ENCODE measurements at regions not wholly inside any gene's neighbourhood (a gene's known extent, or its start where the extent isn't known, plus 50 kb on each side); places are given as distances from the start of the nearest gene placed in this dataset.

DNA sequence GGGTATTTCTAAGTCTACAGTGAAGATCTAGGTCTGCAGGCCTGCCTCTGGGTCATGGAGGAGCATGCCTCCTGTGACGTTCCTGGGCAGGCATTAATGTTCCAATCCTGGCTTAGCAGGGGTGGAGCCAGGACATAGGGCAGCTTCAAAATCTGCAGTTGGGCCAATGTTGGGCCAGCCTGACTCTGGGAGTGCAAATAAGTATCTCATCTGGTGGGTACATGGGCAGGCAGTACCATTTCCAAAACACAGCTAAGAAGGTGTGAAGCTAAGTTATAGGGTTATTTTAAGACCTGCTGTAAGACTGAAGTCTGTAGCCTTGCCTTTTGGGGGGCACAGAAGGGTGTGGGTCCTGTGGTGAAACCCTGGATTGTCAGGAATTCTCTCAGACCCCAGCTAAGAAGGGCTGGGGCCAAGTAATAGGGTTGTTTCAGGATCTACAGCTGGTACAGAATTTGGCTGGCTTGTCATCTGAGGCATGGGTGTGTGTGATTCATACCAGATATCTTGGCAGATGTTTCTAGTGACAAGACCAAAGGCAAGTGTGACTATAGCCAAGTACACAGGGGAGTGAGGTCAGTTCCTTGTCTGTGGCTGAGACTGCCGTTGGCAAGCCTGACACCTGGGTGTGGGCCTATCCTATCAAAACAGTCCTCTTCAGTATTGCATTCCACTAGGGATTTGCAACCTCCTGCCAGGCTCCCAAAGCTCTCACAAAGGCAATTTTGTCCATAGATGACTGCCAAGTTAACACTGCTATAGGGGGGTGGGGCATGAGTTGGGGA is 468.7 kb upstream of the B3GALT2 start:
- TF ChIP-seq, protein P1, sequence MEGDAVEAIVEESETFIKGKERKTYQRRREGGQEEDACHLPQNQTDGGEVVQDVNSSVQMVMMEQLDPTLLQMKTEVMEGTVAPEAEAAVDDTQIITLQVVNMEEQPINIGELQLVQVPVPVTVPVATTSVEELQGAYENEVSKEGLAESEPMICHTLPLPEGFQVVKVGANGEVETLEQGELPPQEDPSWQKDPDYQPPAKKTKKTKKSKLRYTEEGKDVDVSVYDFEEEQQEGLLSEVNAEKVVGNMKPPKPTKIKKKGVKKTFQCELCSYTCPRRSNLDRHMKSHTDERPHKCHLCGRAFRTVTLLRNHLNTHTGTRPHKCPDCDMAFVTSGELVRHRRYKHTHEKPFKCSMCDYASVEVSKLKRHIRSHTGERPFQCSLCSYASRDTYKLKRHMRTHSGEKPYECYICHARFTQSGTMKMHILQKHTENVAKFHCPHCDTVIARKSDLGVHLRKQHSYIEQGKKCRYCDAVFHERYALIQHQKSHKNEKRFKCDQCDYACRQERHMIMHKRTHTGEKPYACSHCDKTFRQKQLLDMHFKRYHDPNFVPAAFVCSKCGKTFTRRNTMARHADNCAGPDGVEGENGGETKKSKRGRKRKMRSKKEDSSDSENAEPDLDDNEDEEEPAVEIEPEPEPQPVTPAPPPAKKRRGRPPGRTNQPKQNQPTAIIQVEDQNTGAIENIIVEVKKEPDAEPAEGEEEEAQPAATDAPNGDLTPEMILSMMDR (IDR thresholded peaks at IDR 0.05; ENCODE audit: insufficient read depth, low read depth, low read length, missing control alignments) = no peak
- no peak overlapping the region for H3K4me3 ChIP-seq (ENCODE audit: low read depth, low read length)
- no peak for DNase-seq (ENCODE audit: low read depth)

DNA sequence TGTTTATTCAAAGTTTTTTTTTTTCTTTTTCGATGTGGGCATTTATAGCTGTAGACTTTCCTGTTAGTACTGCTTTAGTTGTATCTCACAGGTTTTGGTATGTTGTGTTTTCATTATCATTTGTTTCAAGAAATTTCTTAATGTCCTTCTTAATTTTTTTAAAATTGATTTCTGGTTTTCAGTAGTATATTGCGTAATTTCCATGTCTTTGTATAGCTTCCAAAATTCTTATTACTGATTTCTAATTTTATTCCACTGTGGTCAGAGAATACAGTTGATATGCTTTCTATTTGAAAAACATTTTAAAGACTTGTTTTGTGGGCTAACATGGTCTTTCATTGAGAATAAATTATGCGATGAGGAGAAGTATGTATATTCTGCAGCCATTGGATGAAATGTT is 463.2 kb upstream of the B3GALT2 start:
- H3K4me3 ChIP-seq (ENCODE audit: low read depth, low read length) = no peak overlapping the region
- no peak for DNase-seq (ENCODE audit: low read depth)
- TF ChIP-seq, protein P1 (IDR thresholded peaks at IDR 0.05; ENCODE audit: insufficient read depth, low read depth, low read length, missing control alignments) = no peak

DNA sequence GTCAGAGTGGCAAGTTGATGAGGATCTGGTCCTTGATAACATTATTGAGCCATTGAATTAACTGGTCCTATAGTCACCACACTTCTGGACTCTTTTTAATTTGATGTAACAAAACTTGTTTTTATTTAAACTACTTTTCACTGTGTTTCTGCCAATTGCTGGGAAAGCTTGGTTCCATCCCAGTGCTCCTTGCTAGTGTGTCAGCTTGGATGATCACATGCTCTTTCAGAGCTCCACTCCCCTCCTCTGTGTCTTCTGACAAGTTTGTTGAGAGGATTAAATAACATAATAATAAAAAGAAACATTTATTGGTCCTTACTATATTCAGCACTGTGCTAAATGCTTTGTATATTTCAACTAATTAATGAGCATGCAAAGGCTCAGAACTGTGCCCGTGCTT is 448.5 kb upstream of the B3GALT2 start:
- TF ChIP-seq, protein P1 (IDR thresholded peaks at IDR 0.05; ENCODE audit: insufficient read depth, low read depth, low read length, missing control alignments) = no peak
- no peak overlapping the region for H3K4me3 ChIP-seq (ENCODE audit: low read depth, low read length)
- no peak for DNase-seq (ENCODE audit: low read depth)

- DNase-seq (ENCODE audit: low read depth) = no peak
- TF ChIP-seq, protein P1 (IDR thresholded peaks at IDR 0.05; ENCODE audit: insufficient read depth, low read depth, low read length, missing control alignments) = no peak
These were observed 448.1 kb upstream of the B3GALT2 start for GRCh38 chr1:193634470-193634869.

DNA sequence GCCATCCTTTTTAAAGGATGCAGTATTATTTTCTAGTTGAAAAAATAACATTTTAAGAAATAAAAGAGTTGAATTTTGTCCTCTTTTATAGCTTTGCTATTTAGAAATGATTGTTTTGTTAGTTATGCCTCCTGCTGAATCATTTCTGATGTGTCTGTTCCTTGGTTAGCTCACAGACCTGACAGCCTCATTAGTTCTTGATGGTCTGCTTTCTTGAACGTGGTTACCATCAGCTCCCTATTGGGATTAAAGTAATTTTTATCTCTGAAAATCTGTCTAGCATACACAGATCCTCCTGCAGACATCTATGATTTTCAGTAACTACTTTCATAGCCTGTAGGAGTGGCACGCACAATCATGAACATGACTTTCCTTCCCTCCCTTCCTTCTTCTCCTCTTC is 447.6 kb upstream of the B3GALT2 start:
- DNase-seq (ENCODE audit: low read depth) = no peak

More at GRCh38 chr1:193634470-193634869, 448.1 kb upstream of the B3GALT2 start:
- H3K4me3 ChIP-seq (ENCODE audit: low read depth, low read length) = no peak overlapping the region

DNA sequence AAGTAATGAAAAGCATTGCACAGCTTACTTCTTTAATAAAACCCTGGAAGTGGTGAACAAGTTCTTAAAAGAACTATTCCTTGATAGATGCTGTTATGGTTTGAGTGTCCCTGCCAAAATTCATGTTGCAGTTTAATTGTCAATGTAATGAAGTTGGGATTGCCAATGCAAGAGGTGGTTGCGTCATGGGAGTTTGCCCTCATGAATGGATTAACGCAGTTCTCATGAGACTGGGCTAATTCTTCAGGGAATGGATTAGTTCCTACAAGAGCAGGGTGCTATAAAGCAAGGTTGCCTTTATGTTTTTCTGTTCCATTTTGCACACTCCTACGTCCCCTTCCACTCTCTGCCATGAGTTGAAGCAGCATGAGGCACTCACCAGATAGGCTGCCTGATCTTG is 446.7 kb upstream of the B3GALT2 start:
- no peak overlapping the region for H3K4me3 ChIP-seq (ENCODE audit: low read depth, low read length)
- TF ChIP-seq, protein P1 (IDR thresholded peaks at IDR 0.05; ENCODE audit: insufficient read depth, low read depth, low read length, missing control alignments) = no peak
- DNase-seq (ENCODE audit: low read depth) = no peak

More for the DNA sequence above, 447.6 kb upstream of the B3GALT2 start:
- TF ChIP-seq, protein P1 (IDR thresholded peaks at IDR 0.05; ENCODE audit: insufficient read depth, low read depth, low read length, missing control alignments) = no peak
- H3K4me3 ChIP-seq (ENCODE audit: low read depth, low read length) = no peak overlapping the region

DNA sequence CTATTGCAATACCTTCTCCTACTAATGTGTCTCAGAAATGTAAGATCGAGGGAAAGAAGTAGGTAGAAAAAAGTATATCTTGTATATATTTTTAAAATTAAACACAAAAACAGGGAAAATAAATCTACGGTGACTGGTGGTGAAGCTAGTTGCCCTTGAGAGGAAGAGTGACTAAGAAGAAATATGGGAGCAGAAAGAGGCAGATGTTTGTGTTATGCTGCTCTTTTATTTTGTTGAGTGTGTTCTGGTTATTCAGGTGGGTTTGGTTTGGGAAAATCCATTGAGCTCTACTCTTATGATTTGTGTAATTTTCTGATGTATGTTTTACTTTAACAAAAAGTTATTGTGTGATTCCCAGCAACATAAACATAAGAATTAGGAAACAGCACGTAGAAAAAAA is 444.9 kb upstream of the B3GALT2 start:
- DNase-seq (ENCODE audit: low read depth) = no peak

More for the DNA sequence above, 444.9 kb upstream of the B3GALT2 start:
- TF ChIP-seq, protein P1 (IDR thresholded peaks at IDR 0.05; ENCODE audit: insufficient read depth, low read depth, low read length, missing control alignments) = no peak
- H3K4me3 ChIP-seq (ENCODE audit: low read depth, low read length) = no peak overlapping the region
